ENCODE measurements at regions not wholly inside any gene's neighbourhood (a gene's known extent, or its start where the extent isn't known, plus 50 kb on each side); places are given as distances from the start of the nearest gene placed in this dataset.

- no peak for TF ChIP-seq CTCF (IDR thresholded peaks at IDR 0.05; ENCODE audit: extremely low read depth, insufficient read depth, missing control alignments)
- in situ Hi-C loops (cut with MboI; ENCODE audit: low pct_unique_long_range_greater_than_20kb, low sequenced_read_pairs, unreplicated experiment): no loop called here
- no peak for DNase-seq (ENCODE audit: low spot score)
These were observed 837.0 kb downstream of the PDHA2 start for GRCh38 chr4:96676754-96677435.

- in situ Hi-C loops (cut with MboI; ENCODE audit: low pct_unique_long_range_greater_than_20kb, low sequenced_read_pairs, unreplicated experiment): no loop called here
- no peak for TF ChIP-seq CTCF (IDR thresholded peaks at IDR 0.05; ENCODE audit: extremely low read depth, insufficient read depth, missing control alignments)
- DNase-seq (ENCODE audit: low spot score): no peak
These were observed 837.6 kb downstream of the PDHA2 start for GRCh38 chr4:96677499-96677898.

DNA sequence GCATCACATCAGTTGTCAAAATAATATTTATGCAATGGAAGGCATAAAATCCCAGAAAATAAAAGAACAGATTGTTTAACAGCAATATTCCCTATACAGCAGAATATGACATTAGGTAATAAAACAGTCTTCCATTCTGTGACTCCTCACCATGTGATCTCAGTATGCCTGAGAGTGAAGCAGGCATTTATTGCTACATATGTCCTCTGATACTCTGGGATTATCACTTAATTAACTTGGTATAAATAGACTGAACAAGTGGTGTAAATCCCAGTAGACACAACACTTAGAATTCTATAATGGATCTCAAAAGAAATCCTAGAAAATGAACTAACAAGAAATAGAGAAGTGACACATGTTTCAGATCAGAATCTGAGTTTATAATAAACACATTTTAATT lies 841.3 kb downstream of the PDHA2 start:
- in situ Hi-C loops (cut with MboI; ENCODE audit: low pct_unique_long_range_greater_than_20kb, low sequenced_read_pairs, unreplicated experiment): no loop called here
- no peak for TF ChIP-seq CTCF (IDR thresholded peaks at IDR 0.05; ENCODE audit: extremely low read depth, insufficient read depth, missing control alignments)
- no peak for DNase-seq (ENCODE audit: low spot score)

DNA sequence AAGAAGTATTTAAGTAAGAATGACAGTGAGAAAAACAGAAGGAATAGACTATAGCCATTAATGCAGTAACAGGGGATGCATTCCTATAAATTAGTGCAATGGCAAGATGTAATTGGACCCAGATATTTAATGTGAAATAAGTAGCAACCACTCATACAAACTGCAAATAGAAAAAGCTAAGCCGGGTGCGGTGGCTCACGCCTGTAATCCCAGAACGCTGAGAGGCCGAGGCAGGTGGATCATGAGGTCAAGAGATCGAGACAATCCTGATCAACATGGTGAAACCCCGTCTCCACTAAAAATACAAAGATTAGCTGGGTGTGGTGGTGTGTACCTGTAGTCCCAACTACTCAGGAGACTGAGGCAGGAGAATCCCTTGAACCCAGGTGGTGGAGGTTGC lies 845.8 kb downstream of the PDHA2 start:
- DNase-seq (ENCODE audit: low spot score): no peak
- in situ Hi-C loops (cut with MboI; ENCODE audit: low pct_unique_long_range_greater_than_20kb, low sequenced_read_pairs, unreplicated experiment): no loop called here
- no peak for TF ChIP-seq CTCF (IDR thresholded peaks at IDR 0.05; ENCODE audit: extremely low read depth, insufficient read depth, missing control alignments)

- in situ Hi-C loops (cut with MboI; ENCODE audit: low pct_unique_long_range_greater_than_20kb, low sequenced_read_pairs, unreplicated experiment): no loop called here
- no peak for DNase-seq (ENCODE audit: low spot score)
- TF ChIP-seq CTCF (IDR thresholded peaks at IDR 0.05; ENCODE audit: extremely low read depth, insufficient read depth, missing control alignments): no peak
These were observed 851.6 kb downstream of the PDHA2 start for GRCh38 chr4:96691521-96691920.

- no peak for DNase-seq (ENCODE audit: low spot score)
- no peak for TF ChIP-seq CTCF (IDR thresholded peaks at IDR 0.05; ENCODE audit: extremely low read depth, insufficient read depth, missing control alignments)
- in situ Hi-C loops (cut with MboI; ENCODE audit: low pct_unique_long_range_greater_than_20kb, low sequenced_read_pairs, unreplicated experiment): no loop called here
These were observed 858.9 kb downstream of the PDHA2 start for GRCh38 chr4:96698831-96699230.
